ENCODE measurements at regions not wholly inside any gene's neighbourhood (a gene's known extent, or its start where the extent isn't known, plus 50 kb on each side); places are given as distances from the start of the nearest gene placed in this dataset.

DNA sequence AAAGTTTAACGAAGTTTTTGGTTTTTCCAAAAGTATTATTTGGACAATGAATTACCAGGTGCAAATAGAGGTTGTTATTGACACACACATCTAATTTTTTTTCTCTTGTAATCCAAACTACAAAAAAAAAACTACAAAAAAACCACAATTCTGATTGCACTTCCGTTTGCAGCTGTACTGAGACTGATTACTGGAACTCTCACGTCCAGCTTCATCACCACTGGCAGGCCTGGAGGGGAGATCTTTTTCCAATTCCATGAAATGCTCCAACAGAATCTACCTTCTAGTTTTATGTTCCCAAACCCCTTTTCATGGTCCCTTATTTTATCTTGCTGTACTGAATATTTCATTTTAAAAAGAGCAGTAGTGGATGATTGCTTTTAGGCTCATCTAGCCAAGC lies 1118.3 kb downstream of the C4orf33 start:
- H3K4me3 ChIP-seq (ENCODE audit: low read depth, low read length): no peak overlapping the region
- DNase-seq (ENCODE audit: low read depth): no peak
- TF ChIP-seq, protein P1, sequence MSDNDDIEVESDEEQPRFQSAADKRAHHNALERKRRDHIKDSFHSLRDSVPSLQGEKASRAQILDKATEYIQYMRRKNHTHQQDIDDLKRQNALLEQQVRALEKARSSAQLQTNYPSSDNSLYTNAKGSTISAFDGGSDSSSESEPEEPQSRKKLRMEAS (IDR thresholded peaks at IDR 0.05; ENCODE audit: low read depth, low read length): no peak
- TF ChIP-seq MYC (IDR thresholded peaks at IDR 0.05; ENCODE audit: low read depth, low read length) (no peak), POLR2A (IDR thresholded peaks at IDR 0.05; ENCODE audit: extremely low read depth, insufficient read length) (no peak)
- TF ChIP-seq, protein P2, sequence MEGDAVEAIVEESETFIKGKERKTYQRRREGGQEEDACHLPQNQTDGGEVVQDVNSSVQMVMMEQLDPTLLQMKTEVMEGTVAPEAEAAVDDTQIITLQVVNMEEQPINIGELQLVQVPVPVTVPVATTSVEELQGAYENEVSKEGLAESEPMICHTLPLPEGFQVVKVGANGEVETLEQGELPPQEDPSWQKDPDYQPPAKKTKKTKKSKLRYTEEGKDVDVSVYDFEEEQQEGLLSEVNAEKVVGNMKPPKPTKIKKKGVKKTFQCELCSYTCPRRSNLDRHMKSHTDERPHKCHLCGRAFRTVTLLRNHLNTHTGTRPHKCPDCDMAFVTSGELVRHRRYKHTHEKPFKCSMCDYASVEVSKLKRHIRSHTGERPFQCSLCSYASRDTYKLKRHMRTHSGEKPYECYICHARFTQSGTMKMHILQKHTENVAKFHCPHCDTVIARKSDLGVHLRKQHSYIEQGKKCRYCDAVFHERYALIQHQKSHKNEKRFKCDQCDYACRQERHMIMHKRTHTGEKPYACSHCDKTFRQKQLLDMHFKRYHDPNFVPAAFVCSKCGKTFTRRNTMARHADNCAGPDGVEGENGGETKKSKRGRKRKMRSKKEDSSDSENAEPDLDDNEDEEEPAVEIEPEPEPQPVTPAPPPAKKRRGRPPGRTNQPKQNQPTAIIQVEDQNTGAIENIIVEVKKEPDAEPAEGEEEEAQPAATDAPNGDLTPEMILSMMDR (IDR thresholded peaks at IDR 0.05; ENCODE audit: low read depth, low read length): no peak

DNA sequence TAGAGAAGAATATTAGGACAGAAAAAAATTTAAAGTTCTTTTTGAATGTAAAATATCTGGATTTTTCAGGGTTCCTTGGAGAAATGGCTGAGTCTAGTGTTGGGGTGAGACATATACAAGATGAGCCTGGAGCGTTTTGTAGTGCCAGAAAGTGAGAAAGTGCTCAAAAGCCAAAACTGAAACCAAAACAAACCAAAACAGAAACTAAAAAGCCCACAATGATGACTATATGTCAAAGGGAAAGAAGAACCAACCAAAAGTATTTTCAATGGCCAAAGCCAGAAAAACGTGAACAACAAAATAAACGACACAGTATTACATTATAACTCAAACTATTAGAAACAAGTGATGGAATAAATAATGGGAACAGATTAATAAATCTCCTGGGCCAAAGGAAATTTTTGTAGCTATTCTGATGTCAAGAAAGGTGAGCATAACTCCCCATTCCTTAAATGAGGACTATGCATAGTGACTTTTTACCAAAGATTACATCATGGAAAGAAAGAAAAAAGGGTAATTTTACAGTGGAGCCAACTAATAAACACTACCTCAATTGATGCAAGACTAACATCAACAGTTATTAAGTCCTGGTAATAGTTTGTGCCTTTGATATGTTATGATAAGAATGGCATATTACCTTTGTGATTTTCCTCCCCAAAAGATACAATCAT lies 1137.6 kb downstream of the C4orf33 start:
- peak; percentile 22 for DNase-seq (ENCODE audit: low read depth)
- H3K4me3 ChIP-seq (ENCODE audit: low read depth, low read length): no peak overlapping the region
- TF ChIP-seq, protein P2 (IDR thresholded peaks at IDR 0.05; ENCODE audit: low read depth, low read length): no peak
- TF ChIP-seq, protein P1 (IDR thresholded peaks at IDR 0.05; ENCODE audit: low read depth, low read length): no peak
- TF ChIP-seq MYC (IDR thresholded peaks at IDR 0.05; ENCODE audit: low read depth, low read length) (no peak), POLR2A (IDR thresholded peaks at IDR 0.05; ENCODE audit: extremely low read depth, insufficient read length) (no peak)

DNA sequence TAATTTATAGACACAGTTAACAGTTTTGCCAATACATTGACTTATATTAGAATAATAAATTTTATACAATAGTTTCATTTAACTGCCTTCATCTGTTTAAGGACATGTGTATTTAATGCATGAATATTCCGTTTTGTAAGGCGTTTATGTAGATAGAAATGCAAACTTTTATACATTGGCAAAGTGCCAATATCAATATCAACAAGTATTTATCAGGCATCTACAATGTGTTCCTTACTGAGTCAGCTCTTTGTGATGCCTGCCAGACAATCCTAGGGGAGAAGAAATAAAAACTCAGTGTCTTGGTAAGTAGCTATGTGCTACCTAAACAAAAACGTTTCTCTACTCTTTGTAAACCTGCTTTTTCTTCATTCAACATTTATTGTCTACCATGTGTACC lies 1142.2 kb downstream of the C4orf33 start:
- H3K4me3 ChIP-seq (ENCODE audit: low read depth, low read length): no peak overlapping the region
- DNase-seq (ENCODE audit: low read depth): no peak
- TF ChIP-seq, protein P2 (IDR thresholded peaks at IDR 0.05; ENCODE audit: low read depth, low read length): no peak
- TF ChIP-seq, protein P1 (IDR thresholded peaks at IDR 0.05; ENCODE audit: low read depth, low read length): no peak
- TF ChIP-seq MYC (IDR thresholded peaks at IDR 0.05; ENCODE audit: low read depth, low read length) (no peak), POLR2A (IDR thresholded peaks at IDR 0.05; ENCODE audit: extremely low read depth, insufficient read length) (no peak)

DNA sequence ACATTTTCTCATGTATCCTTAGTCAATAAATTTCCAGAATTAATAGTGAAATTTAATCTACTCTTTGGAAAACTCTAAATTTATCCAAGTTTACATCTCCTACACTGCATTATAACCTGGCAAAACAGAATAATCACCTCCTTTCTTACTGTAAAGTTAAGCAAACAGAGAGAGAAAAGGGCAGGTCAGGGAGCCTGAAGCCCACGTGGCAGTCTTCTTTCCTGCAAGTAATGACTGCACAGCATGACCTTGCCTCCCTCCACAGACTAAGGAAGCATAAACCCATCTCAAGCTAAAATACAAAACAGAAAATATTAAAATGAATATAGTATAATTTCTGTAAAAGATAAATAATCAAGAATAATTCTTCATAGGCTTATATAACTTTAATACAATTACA lies 1153.0 kb downstream of the C4orf33 start:
- H3K4me3 ChIP-seq (ENCODE audit: low read depth, low read length): no peak overlapping the region
- no peak for DNase-seq (ENCODE audit: low read depth)
- no peak for TF ChIP-seq MYC (IDR thresholded peaks at IDR 0.05; ENCODE audit: low read depth, low read length)

DNA sequence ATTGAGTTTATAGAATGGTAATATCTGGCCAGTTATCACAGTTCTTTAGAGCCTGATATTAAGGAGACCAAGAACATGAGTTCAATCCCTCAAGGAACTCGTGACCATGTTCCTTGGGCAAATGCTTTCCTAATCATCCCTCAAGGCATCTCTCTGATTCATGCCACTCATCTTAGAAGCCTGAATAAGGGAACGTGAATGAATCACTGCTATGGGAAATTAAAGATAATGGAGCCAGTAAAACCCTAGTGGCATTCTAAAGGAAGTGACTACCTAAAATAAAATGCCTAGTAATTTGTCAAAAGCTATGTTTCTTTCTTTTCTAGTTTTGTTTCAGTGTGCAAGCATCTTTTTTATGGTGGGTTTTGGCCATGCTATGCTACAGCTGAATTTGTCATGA lies 1161.3 kb downstream of the C4orf33 start:
- no peak for DNase-seq (ENCODE audit: low read depth)
- H3K4me3 ChIP-seq (ENCODE audit: low read depth, low read length): no peak overlapping the region
- TF ChIP-seq, protein P1 (IDR thresholded peaks at IDR 0.05; ENCODE audit: low read depth, low read length): no peak
- no peak for TF ChIP-seq MYC (IDR thresholded peaks at IDR 0.05; ENCODE audit: low read depth, low read length)
- TF ChIP-seq, protein P2 (IDR thresholded peaks at IDR 0.05; ENCODE audit: low read depth, low read length): no peak
- no peak for TF ChIP-seq POLR2A (IDR thresholded peaks at IDR 0.05; ENCODE audit: extremely low read depth, insufficient read length)

DNA sequence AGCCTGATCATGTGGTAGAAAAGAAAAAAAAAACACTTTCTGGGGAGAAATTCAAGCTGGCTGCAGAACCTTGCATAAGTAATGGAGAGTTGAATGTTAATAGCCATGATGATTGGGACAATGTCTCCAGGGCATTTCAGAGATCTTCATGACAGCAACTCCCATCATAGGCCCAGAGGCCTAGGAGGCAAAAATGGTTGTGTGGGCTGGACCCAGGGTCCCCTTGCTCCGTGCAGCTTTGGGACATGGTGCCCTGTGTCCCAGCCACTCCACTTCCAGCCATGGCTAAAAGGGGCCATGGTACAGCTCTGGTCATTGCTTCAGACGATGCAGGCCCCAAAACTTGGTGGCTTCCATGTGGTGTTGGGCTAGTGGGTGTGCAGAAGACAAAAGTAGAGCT lies 1170.9 kb downstream of the C4orf33 start:
- no peak overlapping the region for H3K4me3 ChIP-seq (ENCODE audit: low read depth, low read length)
- no peak for TF ChIP-seq POLR2A (IDR thresholded peaks at IDR 0.05; ENCODE audit: extremely low read depth, insufficient read length)
- TF ChIP-seq, protein P2 (IDR thresholded peaks at IDR 0.05; ENCODE audit: low read depth, low read length): no peak
- TF ChIP-seq, protein P1 (IDR thresholded peaks at IDR 0.05; ENCODE audit: low read depth, low read length): no peak
- TF ChIP-seq MYC (IDR thresholded peaks at IDR 0.05; ENCODE audit: low read depth, low read length): no peak

More for the DNA sequence above, 1170.9 kb downstream of the C4orf33 start:
- DNase-seq (ENCODE audit: low read depth): no peak
